ENCODE measurements at regions not wholly inside any gene's neighbourhood (a gene's known extent, or its start where the extent isn't known, plus 50 kb on each side); places are given as distances from the start of the nearest gene placed in this dataset.

- no peak for DNase-seq
These were observed 297.4 kb upstream of the NEBL start for GRCh38 chr10:21194510-21194993.

GRCh38 chr10:21193196-21193595, 296.1 kb upstream of the NEBL start:
- DNase-seq = no peak

- DNase-seq = no peak
These were observed 294.4 kb upstream of the NEBL start for GRCh38 chr10:21191512-21191911.

GRCh38 chr10:21184984-21185383, 287.9 kb upstream of the NEBL start:
- no peak for DNase-seq

- DNase-seq = no peak
These were observed 287.1 kb upstream of the NEBL start for GRCh38 chr10:21184216-21184615.

GRCh38 chr10:21183025-21183424, 285.9 kb upstream of the NEBL start:
- DNase-seq = no peak

GRCh38 chr10:21181451-21181850, 284.3 kb upstream of the NEBL start:
- no peak for DNase-seq

- no peak for DNase-seq
These were observed 283.5 kb upstream of the NEBL start for GRCh38 chr10:21180604-21181003.

GRCh38 chr10:21176934-21177480, 279.9 kb upstream of the NEBL start:
- no peak for DNase-seq

GRCh38 chr10:21175797-21176196, 278.7 kb upstream of the NEBL start:
- no peak for DNase-seq

- no peak for DNase-seq
These were observed 277.8 kb upstream of the NEBL start for GRCh38 chr10:21174715-21175495.

- no peak for DNase-seq
These were observed 276.9 kb upstream of the NEBL start for GRCh38 chr10:21173802-21174714.

- DNase-seq = no peak
These were observed 276.1 kb upstream of the NEBL start for GRCh38 chr10:21172930-21173801.

- DNase-seq = no peak
These were observed 275.4 kb upstream of the NEBL start for GRCh38 chr10:21172542-21172929.

- no peak for DNase-seq
These were observed 274.9 kb upstream of the NEBL start for GRCh38 chr10:21171936-21172541.

GRCh38 chr10:21171197-21171935, 274.3 kb upstream of the NEBL start:
- no peak for DNase-seq

GRCh38 chr10:21170216-21170615, 273.1 kb upstream of the NEBL start:
- DNase-seq = no peak

- no peak for DNase-seq
These were observed 272.2 kb upstream of the NEBL start for GRCh38 chr10:21169271-21169670.

GRCh38 chr10:21167288-21168010, 270.3 kb upstream of the NEBL start:
- DNase-seq = no peak

GRCh38 chr10:21166557-21167287, 269.6 kb upstream of the NEBL start:
- DNase-seq = no peak
